ENCODE measurements at regions not wholly inside any gene's neighbourhood (a gene's known extent, or its start where the extent isn't known, plus 50 kb on each side); places are given as distances from the start of the nearest gene placed in this dataset.

- DNase-seq (no peak), ATAC-seq (ENCODE audit: insufficient read depth, low FRiP score) (no peak)
- Histone ChIP-seq H3K9me3 (ENCODE audit: control insufficient read depth in 4 of 4, insufficient read depth in 3 of 4, low read length in 3 of 4) (no peaks in the 10 kb centered on the region), H3K9ac (ENCODE audit: insufficient read depth in 1 of 2, low read length in 2 of 2) (no peak overlapping the region), H3K27me3 (ENCODE audit: control insufficient read depth in 3 of 3, insufficient read depth in 3 of 3, low read length in 2 of 3) (no peaks in the 10 kb centered on the region), H3K27ac (ENCODE audit: low read depth in 1 of 2, low read length in 1 of 2) (no peak overlapping the region), H3K36me3 (ENCODE audit: control insufficient read depth in 4 of 4, insufficient read depth in 4 of 4, low read length in 4 of 4) (no peaks in the 10 kb centered on the region), H3K4me1 (ENCODE audit: control insufficient read depth in 5 of 5, insufficient read depth in 5 of 5, low read length in 5 of 5) (peaks cover 0 to 6% (median 0%) of the 10 kb centered on the region in 5 donors), H3K4me3 (no peak overlapping the region)
- WGBS, 2 donors = 94 to 96% methylated on average over 4 of the region's 4 CpGs
- no peak for TF ChIP-seq CTCF (IDR thresholded peaks at IDR 0.05; ENCODE audit: control extremely low read depth, extremely low read depth)
These were observed 527.2 kb upstream of the FAM98A start for GRCh38 chr2:34126279-34126678.

- WGBS, 2 donors = 78 to 79% methylated on average over 7 of the region's 7 CpGs
- H3K27me3 ChIP-seq (ENCODE audit: control insufficient read depth in 3 of 3, insufficient read depth in 3 of 3, low read length in 2 of 3) = no peaks in the 10 kb centered on the region
These were observed 525.1 kb upstream of the FAM98A start for GRCh38 chr2:34123996-34124785.

GRCh38 chr2:34121076-34121475 lies 522.0 kb upstream of the FAM98A start:
- Histone ChIP-seq H3K9me3 (ENCODE audit: control insufficient read depth in 4 of 4, insufficient read depth in 3 of 4, low read length in 3 of 4) (no peaks in the 10 kb centered on the region), H3K27me3 (ENCODE audit: control insufficient read depth in 3 of 3, insufficient read depth in 3 of 3, low read length in 2 of 3) (no peaks in the 10 kb centered on the region), H3K27ac (ENCODE audit: low read depth in 1 of 2, low read length in 1 of 2) (no peak overlapping the region), H3K4me1 (ENCODE audit: control insufficient read depth in 5 of 5, insufficient read depth in 5 of 5, low read length in 5 of 5) (peaks cover 0 to 6% (median 0%) of the 10 kb centered on the region in 5 donors), H3K9ac (ENCODE audit: insufficient read depth in 1 of 2, low read length in 2 of 2) (no peak overlapping the region), H3K4me3 (no peak overlapping the region), H3K36me3 (ENCODE audit: control insufficient read depth in 4 of 4, insufficient read depth in 4 of 4, low read length in 4 of 4) (no peaks in the 10 kb centered on the region)
- no peak for ATAC-seq (ENCODE audit: insufficient read depth, low FRiP score)
- no peak for TF ChIP-seq CTCF (IDR thresholded peaks at IDR 0.05; ENCODE audit: control extremely low read depth, extremely low read depth)
- WGBS, 2 donors = 20 to 39% methylated on average over 3 of the region's 3 CpGs
- DNase-seq = no peak

More at GRCh38 chr2:34123996-34124785, 525.1 kb upstream of the FAM98A start:
- ATAC-seq (ENCODE audit: insufficient read depth, low FRiP score) = no peak
- no peak for DNase-seq
- Histone ChIP-seq H3K4me3 (no peak overlapping the region), H3K9me3 (ENCODE audit: control insufficient read depth in 4 of 4, insufficient read depth in 3 of 4, low read length in 3 of 4) (no peaks in the 10 kb centered on the region), H3K36me3 (ENCODE audit: control insufficient read depth in 4 of 4, insufficient read depth in 4 of 4, low read length in 4 of 4) (no peaks in the 10 kb centered on the region), H3K4me1 (ENCODE audit: control insufficient read depth in 5 of 5, insufficient read depth in 5 of 5, low read length in 5 of 5) (peaks cover 0 to 6% (median 0%) of the 10 kb centered on the region in 5 donors), H3K27ac (ENCODE audit: low read depth in 1 of 2, low read length in 1 of 2) (no peak overlapping the region), H3K9ac (ENCODE audit: insufficient read depth in 1 of 2, low read length in 2 of 2) (no peak overlapping the region)
- TF ChIP-seq CTCF (IDR thresholded peaks at IDR 0.05; ENCODE audit: control extremely low read depth, extremely low read depth) = no peak

Measured in lung (tissue), 11 donors.